ENCODE measurements at regions not wholly inside any gene's neighbourhood (a gene's known extent, or its start where the extent isn't known, plus 50 kb on each side); places are given as distances from the start of the nearest gene placed in this dataset.

GRCh38 chr3:184466413-184466960, 86.6 kb downstream of the CHRD start:
- TF ChIP-seq, protein P1, sequence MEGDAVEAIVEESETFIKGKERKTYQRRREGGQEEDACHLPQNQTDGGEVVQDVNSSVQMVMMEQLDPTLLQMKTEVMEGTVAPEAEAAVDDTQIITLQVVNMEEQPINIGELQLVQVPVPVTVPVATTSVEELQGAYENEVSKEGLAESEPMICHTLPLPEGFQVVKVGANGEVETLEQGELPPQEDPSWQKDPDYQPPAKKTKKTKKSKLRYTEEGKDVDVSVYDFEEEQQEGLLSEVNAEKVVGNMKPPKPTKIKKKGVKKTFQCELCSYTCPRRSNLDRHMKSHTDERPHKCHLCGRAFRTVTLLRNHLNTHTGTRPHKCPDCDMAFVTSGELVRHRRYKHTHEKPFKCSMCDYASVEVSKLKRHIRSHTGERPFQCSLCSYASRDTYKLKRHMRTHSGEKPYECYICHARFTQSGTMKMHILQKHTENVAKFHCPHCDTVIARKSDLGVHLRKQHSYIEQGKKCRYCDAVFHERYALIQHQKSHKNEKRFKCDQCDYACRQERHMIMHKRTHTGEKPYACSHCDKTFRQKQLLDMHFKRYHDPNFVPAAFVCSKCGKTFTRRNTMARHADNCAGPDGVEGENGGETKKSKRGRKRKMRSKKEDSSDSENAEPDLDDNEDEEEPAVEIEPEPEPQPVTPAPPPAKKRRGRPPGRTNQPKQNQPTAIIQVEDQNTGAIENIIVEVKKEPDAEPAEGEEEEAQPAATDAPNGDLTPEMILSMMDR (IDR thresholded peaks at IDR 0.05): no peak
- no peak for TF ChIP-seq POLR2A (IDR thresholded peaks at IDR 0.05)
- Histone ChIP-seq H3K9me3 (no peaks in the 10 kb centered on the region), H3K4me3 (no peak overlapping the region), H3K4me1 (no peaks in the 10 kb centered on the region), H3K36me3 (no peaks in the 10 kb centered on the region), H3K27me3 (no peaks in the 10 kb centered on the region), H3K27ac (no peak overlapping the region)
- intact Hi-C loops (cut with DNase I; ENCODE audit: low total_unique reads): no loop called here
- DNase-seq: peak in 1 of 2 donors; percentile 32

DNA sequence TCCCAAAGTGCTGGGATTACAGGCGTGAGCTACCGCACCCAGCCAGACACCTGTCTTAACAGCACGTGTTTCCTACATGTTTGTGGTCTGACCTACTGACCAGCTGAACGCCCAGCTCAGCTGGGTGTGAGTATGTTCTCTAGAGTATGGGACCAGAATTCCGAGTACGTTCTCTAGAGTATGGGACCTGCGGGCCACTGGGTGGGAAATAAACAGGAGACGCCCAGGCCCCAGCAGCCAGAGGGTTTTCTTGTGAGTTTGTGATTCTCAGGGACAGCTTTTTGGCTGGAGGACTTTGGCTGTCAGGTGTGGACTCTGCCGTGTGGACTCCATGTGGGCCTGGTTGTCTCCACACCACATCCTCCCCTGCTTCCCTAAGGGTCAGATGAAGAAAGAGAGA, 87.3 kb downstream of the CHRD start:
- intact Hi-C loops (cut with DNase I; ENCODE audit: low total_unique reads): no loop called here
- no peak for DNase-seq
- TF ChIP-seq, protein P1 (IDR thresholded peaks at IDR 0.05): no peak
- TF ChIP-seq POLR2A (IDR thresholded peaks at IDR 0.05): no peak

GRCh38 chr3:184470551-184470950, 90.7 kb downstream of the CHRD start:
- no peaks in the 10 kb centered on the region for H3K4me1 ChIP-seq
- TF ChIP-seq POLR2A (IDR thresholded peaks at IDR 0.05): no peak
- TF ChIP-seq, protein P1 (IDR thresholded peaks at IDR 0.05): no peak
- no peaks in the 10 kb centered on the region for H3K36me3 ChIP-seq
- H3K9me3 ChIP-seq: no peaks in the 10 kb centered on the region
- H3K27ac ChIP-seq: no peak overlapping the region
- no peak for DNase-seq
- intact Hi-C loops (cut with DNase I; ENCODE audit: low total_unique reads): no loop called here
- H3K27me3 ChIP-seq: no peaks in the 10 kb centered on the region
- H3K4me3 ChIP-seq: no peak overlapping the region

More for the DNA sequence above, 87.3 kb downstream of the CHRD start:
- Histone ChIP-seq H3K4me3 (no peak overlapping the region), H3K4me1 (no peaks in the 10 kb centered on the region), H3K9me3 (no peaks in the 10 kb centered on the region), H3K36me3 (no peaks in the 10 kb centered on the region), H3K27ac (no peak overlapping the region), H3K27me3 (no peaks in the 10 kb centered on the region)

GRCh38 chr3:184471439-184471838, 90.1 kb upstream of the EPHB3 start:
- H3K27ac ChIP-seq: no peak overlapping the region
- no peaks in the 10 kb centered on the region for H3K36me3 ChIP-seq
- H3K4me1 ChIP-seq: no peaks in the 10 kb centered on the region
- H3K4me3 ChIP-seq: no peak overlapping the region
- DNase-seq: no peak
- H3K9me3 ChIP-seq: no peaks in the 10 kb centered on the region
- intact Hi-C loops (cut with DNase I; ENCODE audit: low total_unique reads): no loop called here
- H3K27me3 ChIP-seq: no peaks in the 10 kb centered on the region
- TF ChIP-seq, protein P1 (IDR thresholded peaks at IDR 0.05): no peak
- TF ChIP-seq POLR2A (IDR thresholded peaks at IDR 0.05): no peak

GRCh38 chr3:184472723-184473428, 88.7 kb upstream of the EPHB3 start:
- peak in 1 of 2 donors; percentile 66 for DNase-seq
- Histone ChIP-seq H3K4me1 (no peaks in the 10 kb centered on the region), H3K4me3 (no peak overlapping the region), H3K9me3 (no peaks in the 10 kb centered on the region), H3K27ac (peak overlapping the region in 1 of 2 donors; percentile 71), H3K36me3 (no peaks in the 10 kb centered on the region), H3K27me3 (no peaks in the 10 kb centered on the region)
- TF ChIP-seq POLR2A (IDR thresholded peaks at IDR 0.05): no peak
- TF ChIP-seq, protein P1 (IDR thresholded peaks at IDR 0.05): no peak
- intact Hi-C loops (cut with DNase I; ENCODE audit: low total_unique reads): no loop called here
